Breast epithelium (tissue), 3 donors: ENCODE measurements at regions not wholly inside any gene's neighbourhood (a gene's known extent, or its start where the extent isn't known, plus 50 kb on each side); places are given as distances from the start of the nearest gene placed in this dataset.

ENCODE experiments used
- CTCF ChIP-seq, 3 donors: fragments of 450-650 bp; IDR thresholded peaks; one replicate each; pipeline ENCODE4 v1.5.1; 2016 to 2017; ENCODE audit warnings: antibody characterized with exemption in 3 of 3, mild to moderate bottlenecking in 3 of 3, moderate library complexity in 3 of 3
- POLR2A ChIP-seq: fragments of 450-650 bp; IDR thresholded peaks from one replicate; pipeline ENCODE4 v1.6.1; 2016; ENCODE audit warnings: antibody characterized with exemption, mild to moderate bottlenecking, moderate library complexity

- no peak for TF ChIP-seq CTCF (IDR thresholded peaks at IDR 0.05)
- TF ChIP-seq POLR2A = no peak
Measured at GRCh38 chr4:153947124-153947523, 158.2 kb upstream of the SFRP2 start.
